ENCODE measurements at regions not wholly inside any gene's neighbourhood (a gene's known extent, or its start where the extent isn't known, plus 50 kb on each side); places are given as distances from the start of the nearest gene placed in this dataset.

DNA sequence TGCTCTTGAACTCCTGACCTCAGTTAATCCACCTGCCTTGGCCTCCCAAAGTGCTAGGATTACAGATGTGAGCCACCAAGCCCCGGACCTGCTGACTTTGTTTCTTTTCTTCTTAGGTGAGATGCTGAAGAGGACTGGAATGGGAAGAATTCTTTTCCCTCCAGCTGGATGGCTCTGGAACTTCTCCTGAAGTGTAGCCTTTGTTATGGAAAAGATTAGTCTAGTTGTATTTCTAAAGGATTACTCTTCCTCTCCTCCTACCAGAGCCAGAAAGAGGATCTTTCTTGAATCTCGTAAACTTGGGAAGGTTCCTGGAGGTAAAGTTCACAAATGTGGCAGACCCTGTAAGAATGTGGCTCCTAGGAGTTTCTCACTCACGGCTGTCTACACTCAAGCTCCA, 95.4 kb upstream of the LARGE1 start:
- no peaks in the 10 kb centered on the region for H4K20me1 ChIP-seq (ENCODE audit: control insufficient read depth, extremely low read depth, insufficient read depth, low read length)
- TF ChIP-seq, protein P1, sequence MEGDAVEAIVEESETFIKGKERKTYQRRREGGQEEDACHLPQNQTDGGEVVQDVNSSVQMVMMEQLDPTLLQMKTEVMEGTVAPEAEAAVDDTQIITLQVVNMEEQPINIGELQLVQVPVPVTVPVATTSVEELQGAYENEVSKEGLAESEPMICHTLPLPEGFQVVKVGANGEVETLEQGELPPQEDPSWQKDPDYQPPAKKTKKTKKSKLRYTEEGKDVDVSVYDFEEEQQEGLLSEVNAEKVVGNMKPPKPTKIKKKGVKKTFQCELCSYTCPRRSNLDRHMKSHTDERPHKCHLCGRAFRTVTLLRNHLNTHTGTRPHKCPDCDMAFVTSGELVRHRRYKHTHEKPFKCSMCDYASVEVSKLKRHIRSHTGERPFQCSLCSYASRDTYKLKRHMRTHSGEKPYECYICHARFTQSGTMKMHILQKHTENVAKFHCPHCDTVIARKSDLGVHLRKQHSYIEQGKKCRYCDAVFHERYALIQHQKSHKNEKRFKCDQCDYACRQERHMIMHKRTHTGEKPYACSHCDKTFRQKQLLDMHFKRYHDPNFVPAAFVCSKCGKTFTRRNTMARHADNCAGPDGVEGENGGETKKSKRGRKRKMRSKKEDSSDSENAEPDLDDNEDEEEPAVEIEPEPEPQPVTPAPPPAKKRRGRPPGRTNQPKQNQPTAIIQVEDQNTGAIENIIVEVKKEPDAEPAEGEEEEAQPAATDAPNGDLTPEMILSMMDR (optimal IDR thresholded peaks at IDR 0.05 in 1 of 3, IDR thresholded peaks at IDR 0.05 in 1 of 3, conservative IDR thresholded peaks at IDR 0.05 in 1 of 3; ENCODE audit: extremely low read depth in 1 of 3, insufficient read depth in 2 of 3, low read length in 3 of 3): no peak
- TF ChIP-seq EZH2 (IDR thresholded peaks at IDR 0.05; ENCODE audit: low read length): no peak
- no peaks in the 10 kb centered on the region for H3K4me1 ChIP-seq (ENCODE audit: control insufficient read depth, extremely low read depth, insufficient read depth, low read length)
- no peak overlapping the region for H3K27ac ChIP-seq (ENCODE audit: control insufficient read depth, insufficient read depth, low read length)
- H3K9ac ChIP-seq (ENCODE audit: control insufficient read depth, extremely low read depth, insufficient read depth, low read length): no peak overlapping the region
- no peaks in the 10 kb centered on the region for H3K79me2 ChIP-seq (ENCODE audit: control insufficient read depth, insufficient read depth, low read length)
- H2AFZ ChIP-seq (ENCODE audit: control insufficient read depth, low read length): no peak overlapping the region
- H3K27me3 ChIP-seq (ENCODE audit: control insufficient read depth, extremely low read depth, insufficient read depth, low read length): no peaks in the 10 kb centered on the region
- no peak overlapping the region for H3K4me3 ChIP-seq (ENCODE audit: control insufficient read depth in 2 of 3, extremely low read depth in 1 of 3, insufficient read depth in 2 of 3, low read depth in 1 of 3, low read length in 3 of 3)
- FAIRE-seq (no peak), DNase-seq (ENCODE audit: low read depth, low spot score) (no peak)
- H3K4me2 ChIP-seq (ENCODE audit: control insufficient read depth, extremely low read depth, insufficient read depth, low read depth, low read length): no peak overlapping the region
- no peaks in the 10 kb centered on the region for H3K9me3 ChIP-seq (ENCODE audit: control insufficient read depth, low read depth, low read length)
- dilution Hi-C loops (cut with MboI; ENCODE audit: extremely low pct_ligation_motif_present, low sequenced_read_pairs): no loop called here
- no peaks in the 10 kb centered on the region for H3K9me1 ChIP-seq (ENCODE audit: control insufficient read depth, extremely low read depth, insufficient read depth, low read length)
- H3K36me3 ChIP-seq (ENCODE audit: control insufficient read depth in 2 of 2, extremely low read depth in 1 of 2, insufficient read depth in 2 of 2, low read length in 2 of 2): no peaks in the 10 kb centered on the region

DNA sequence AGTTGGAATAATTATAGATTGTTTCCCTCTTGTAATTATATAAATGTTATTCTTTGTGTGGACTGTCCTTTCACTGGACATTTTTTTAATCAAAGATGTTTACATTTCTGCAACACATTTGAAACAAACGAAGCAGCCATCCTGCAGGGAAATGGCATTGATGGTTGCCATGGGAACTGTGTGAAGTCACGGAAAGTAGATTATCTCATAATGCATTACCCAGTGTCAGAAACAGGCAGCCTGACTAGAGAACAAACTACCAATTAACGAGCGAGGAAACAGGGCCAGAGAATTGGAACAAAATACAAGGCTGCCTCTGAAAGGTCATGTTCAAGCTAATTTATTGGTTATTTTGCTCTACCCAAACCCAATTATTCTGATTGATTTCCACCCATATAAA, 96.9 kb upstream of the LARGE1 start:
- no peaks in the 10 kb centered on the region for H4K20me1 ChIP-seq (ENCODE audit: control insufficient read depth, extremely low read depth, insufficient read depth, low read length)
- TF ChIP-seq, protein P1 (optimal IDR thresholded peaks at IDR 0.05 in 1 of 3, IDR thresholded peaks at IDR 0.05 in 1 of 3, conservative IDR thresholded peaks at IDR 0.05 in 1 of 3; ENCODE audit: extremely low read depth in 1 of 3, insufficient read depth in 2 of 3, low read length in 3 of 3): no peak
- TF ChIP-seq EZH2 (IDR thresholded peaks at IDR 0.05; ENCODE audit: low read length): no peak
- H3K4me2 ChIP-seq (ENCODE audit: control insufficient read depth, extremely low read depth, insufficient read depth, low read depth, low read length): no peak overlapping the region
- FAIRE-seq (no peak), DNase-seq (ENCODE audit: low read depth, low spot score) (no peak)
- no peaks in the 10 kb centered on the region for H3K36me3 ChIP-seq (ENCODE audit: control insufficient read depth in 2 of 2, extremely low read depth in 1 of 2, insufficient read depth in 2 of 2, low read length in 2 of 2)
- H3K27me3 ChIP-seq (ENCODE audit: control insufficient read depth, extremely low read depth, insufficient read depth, low read length): no peaks in the 10 kb centered on the region
- H2AFZ ChIP-seq (ENCODE audit: control insufficient read depth, low read length): no peak overlapping the region
- H3K4me1 ChIP-seq (ENCODE audit: control insufficient read depth, extremely low read depth, insufficient read depth, low read length): no peaks in the 10 kb centered on the region
- H3K9me3 ChIP-seq (ENCODE audit: control insufficient read depth, low read depth, low read length): no peaks in the 10 kb centered on the region
- no peaks in the 10 kb centered on the region for H3K79me2 ChIP-seq (ENCODE audit: control insufficient read depth, insufficient read depth, low read length)
- H3K9me1 ChIP-seq (ENCODE audit: control insufficient read depth, extremely low read depth, insufficient read depth, low read length): no peaks in the 10 kb centered on the region
- no peak overlapping the region for H3K9ac ChIP-seq (ENCODE audit: control insufficient read depth, extremely low read depth, insufficient read depth, low read length)
- no peak overlapping the region for H3K27ac ChIP-seq (ENCODE audit: control insufficient read depth, insufficient read depth, low read length)
- dilution Hi-C loops (cut with MboI; ENCODE audit: extremely low pct_ligation_motif_present, low sequenced_read_pairs): no loop called here
- H3K4me3 ChIP-seq (ENCODE audit: control insufficient read depth in 2 of 3, extremely low read depth in 1 of 3, insufficient read depth in 2 of 3, low read depth in 1 of 3, low read length in 3 of 3): no peak overlapping the region

Measured in keratinocyte (primary cell).